ENCODE measurements at regions not wholly inside any gene's neighbourhood (a gene's known extent, or its start where the extent isn't known, plus 50 kb on each side); places are given as distances from the start of the nearest gene placed in this dataset.
"Not testable (repeated sequence)": the region's sequence is repeated elsewhere in the genome, so short reads cannot be mapped to it uniquely, and the experiment has no call there.

GRCh38 chr7:79778786-79779770 lies 325.6 kb upstream of the MAGI2 start:
- DNase-seq (ENCODE audit: low read depth) = no peak

GRCh38 chr7:79775911-79776310 lies 322.4 kb upstream of the MAGI2 start:
- DNase-seq (ENCODE audit: low read depth) = no peak

GRCh38 chr7:79774150-79774549 lies 320.7 kb upstream of the MAGI2 start:
- no peak for DNase-seq (ENCODE audit: low read depth)

GRCh38 chr7:79770970-79771369 lies 317.5 kb upstream of the MAGI2 start:
- DNase-seq (ENCODE audit: low read depth) = no peak

GRCh38 chr7:79770063-79770462 lies 316.6 kb upstream of the MAGI2 start:
- no peak for DNase-seq (ENCODE audit: low read depth)

- DNase-seq (ENCODE audit: low read depth) = not testable (repeated sequence)
These were observed 314.6 kb upstream of the MAGI2 start for GRCh38 chr7:79767876-79768560.

- DNase-seq (ENCODE audit: low read depth) = not testable (repeated sequence)
These were observed 313.7 kb upstream of the MAGI2 start for GRCh38 chr7:79767192-79767591.

- DNase-seq (ENCODE audit: low read depth) = no peak
These were observed 308.5 kb upstream of the MAGI2 start for GRCh38 chr7:79761876-79762429.

GRCh38 chr7:79750941-79751340 lies 297.5 kb upstream of the MAGI2 start:
- not testable (repeated sequence) for DNase-seq (ENCODE audit: low read depth)

GRCh38 chr7:79749856-79750255 lies 296.4 kb upstream of the MAGI2 start:
- no peak for DNase-seq (ENCODE audit: low read depth)

- no peak for DNase-seq (ENCODE audit: low read depth)
These were observed 288.2 kb upstream of the MAGI2 start for GRCh38 chr7:79741684-79742083.

GRCh38 chr7:79740076-79740475 lies 286.6 kb upstream of the MAGI2 start:
- DNase-seq (ENCODE audit: low read depth) = no peak

GRCh38 chr7:79739036-79739709 lies 285.7 kb upstream of the MAGI2 start:
- DNase-seq (ENCODE audit: low read depth) = not testable (repeated sequence)

- no peak for DNase-seq (ENCODE audit: low read depth)
These were observed 283.0 kb upstream of the MAGI2 start for GRCh38 chr7:79736418-79736817.

- no peak for DNase-seq (ENCODE audit: low read depth)
These were observed 281.5 kb upstream of the MAGI2 start for GRCh38 chr7:79735012-79735411.

GRCh38 chr7:79734181-79734580 lies 280.7 kb upstream of the MAGI2 start:
- DNase-seq (ENCODE audit: low read depth) = no peak

GRCh38 chr7:79732535-79732934 lies 279.1 kb upstream of the MAGI2 start:
- DNase-seq (ENCODE audit: low read depth) = no peak

GRCh38 chr7:79730971-79731370 lies 277.5 kb upstream of the MAGI2 start:
- no peak for DNase-seq (ENCODE audit: low read depth)

GRCh38 chr7:79723833-79724618 lies 270.6 kb upstream of the MAGI2 start:
- DNase-seq (ENCODE audit: low read depth) = no peak

- DNase-seq (ENCODE audit: low read depth) = no peak
These were observed 268.8 kb upstream of the MAGI2 start for GRCh38 chr7:79722217-79722616.

GRCh38 chr7:79719216-79719615 lies 265.7 kb upstream of the MAGI2 start:
- DNase-seq (ENCODE audit: low read depth) = no peak
